HG03521 (cell line): ENCODE measurements at regions not wholly inside any gene's neighbourhood (a gene's known extent, or its start where the extent isn't known, plus 50 kb on each side); places are given as distances from the start of the nearest gene placed in this dataset.

Experiments
- ATAC-seq: cut with Tn5 transposase; IDR thresholded peaks from one replicate; pipeline ENCODE4 v1.9.1; 2021; ENCODE audit warnings: mild to moderate bottlenecking, moderate library complexity; ENCODE audit not compliant: unreplicated experiment

GRCh38 chr6:26149240-26149639 is 62.0 kb downstream of the HFE start:
- no peak for ATAC-seq

DNA sequence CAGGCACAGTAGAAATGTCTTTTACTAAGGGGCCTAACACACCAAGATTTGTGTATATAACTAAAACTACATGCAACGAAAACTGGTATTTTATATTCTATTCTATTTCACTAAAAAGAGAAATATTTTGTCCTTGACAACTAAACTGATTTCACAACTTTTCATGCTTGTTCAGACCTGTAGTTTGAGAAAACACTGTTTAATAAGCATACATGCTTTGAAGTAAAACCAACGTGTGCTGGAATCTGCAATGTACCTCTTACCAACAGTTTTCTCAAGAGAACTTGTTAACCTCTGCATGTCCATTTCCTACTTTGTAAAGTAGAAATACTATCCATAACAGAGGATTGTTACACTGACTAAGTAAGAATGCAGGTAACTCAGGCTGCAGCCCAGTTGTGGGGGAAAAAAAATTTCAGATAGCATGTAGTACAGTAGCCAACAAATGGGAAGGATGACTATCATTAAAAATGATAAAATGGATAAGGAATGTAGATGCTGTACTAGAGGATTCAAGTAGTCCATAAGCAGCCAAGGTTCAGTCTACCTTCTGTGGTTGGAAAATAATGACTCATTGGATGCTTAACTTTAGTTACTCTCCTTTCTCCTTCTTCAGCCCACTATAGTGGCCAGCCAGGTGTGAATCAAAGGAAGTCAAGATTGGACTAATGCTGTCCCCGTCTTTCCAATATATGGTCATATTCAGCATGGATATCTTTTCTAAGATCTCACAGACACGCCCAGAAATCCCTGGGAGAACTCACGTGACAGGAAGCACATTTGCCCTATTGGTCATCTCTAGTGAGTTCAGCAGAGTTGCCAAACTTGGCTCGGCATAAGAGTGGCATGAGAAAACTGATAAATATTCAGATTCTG is 65.2 kb downstream of the HFE start:
- ATAC-seq = no peak

GRCh38 chr6:26155061-26155930 is 68.1 kb downstream of the HFE start:
- ATAC-seq = no peak

- ATAC-seq = peak; percentile 50
Observed at GRCh38 chr6:26156105-26156849, 69.0 kb downstream of the HFE start.

- ATAC-seq = peak; percentile 2
Observed at GRCh38 chr6:26156850-26157250, 69.6 kb downstream of the HFE start.

- peak; percentile 59 for ATAC-seq
Observed at GRCh38 chr6:26157251-26158075, 70.2 kb downstream of the HFE start.

DNA sequence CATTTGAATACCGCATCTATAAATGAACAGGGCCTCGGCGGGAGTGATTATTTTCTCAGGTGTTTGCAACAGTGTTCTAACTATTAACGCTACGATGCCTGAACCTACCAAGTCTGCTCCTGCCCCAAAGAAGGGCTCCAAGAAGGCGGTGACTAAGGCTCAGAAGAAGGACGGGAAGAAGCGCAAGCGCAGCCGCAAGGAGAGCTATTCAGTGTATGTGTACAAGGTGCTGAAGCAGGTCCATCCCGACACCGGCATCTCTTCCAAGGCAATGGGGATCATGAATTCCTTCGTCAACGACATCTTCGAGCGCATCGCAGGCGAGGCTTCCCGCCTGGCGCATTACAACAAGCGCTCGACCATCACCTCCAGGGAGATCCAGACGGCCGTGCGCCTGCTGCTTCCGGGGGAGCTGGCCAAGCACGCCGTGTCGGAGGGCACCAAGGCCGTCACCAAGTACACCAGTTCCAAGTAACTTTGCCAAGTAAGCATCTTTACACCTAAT is 70.9 kb downstream of the HFE start:
- ATAC-seq = no peak

DNA sequence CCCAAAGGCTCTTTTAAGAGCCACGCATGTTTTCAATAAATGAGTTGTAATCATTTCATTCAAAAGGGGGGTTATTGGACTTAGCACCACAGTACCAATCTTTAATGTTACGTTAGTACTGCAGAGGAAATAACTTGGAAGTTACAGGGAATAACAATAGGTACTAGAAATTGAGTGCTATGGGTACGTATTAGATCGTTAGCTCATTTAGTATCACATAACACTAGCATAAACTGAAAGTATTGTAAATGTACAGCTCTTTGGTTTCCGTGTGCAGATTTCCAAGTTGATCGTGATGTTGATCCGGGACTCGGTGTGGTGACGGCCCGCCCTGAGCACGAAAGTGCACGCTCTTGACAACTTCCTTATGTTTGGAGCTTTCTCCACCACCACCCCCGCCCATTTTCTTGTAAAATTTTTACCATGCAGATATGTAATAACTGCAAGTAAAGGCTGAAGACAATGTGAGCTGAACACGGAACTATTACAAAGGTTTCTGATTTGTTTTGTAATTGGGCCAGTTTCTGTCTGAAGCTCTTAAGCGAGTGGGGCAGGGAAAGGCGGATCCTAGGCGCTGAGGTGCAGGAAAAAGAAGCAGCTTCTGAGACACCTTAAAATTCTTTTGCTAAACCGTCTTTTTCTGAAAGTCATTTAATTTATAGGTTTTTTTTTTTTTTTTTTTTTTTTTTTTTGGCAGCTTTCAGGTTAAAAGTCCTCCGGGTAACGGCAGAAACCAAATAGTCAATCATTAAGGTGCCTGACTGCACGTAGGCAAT is 71.5 kb downstream of the HFE start:
- no peak for ATAC-seq

DNA sequence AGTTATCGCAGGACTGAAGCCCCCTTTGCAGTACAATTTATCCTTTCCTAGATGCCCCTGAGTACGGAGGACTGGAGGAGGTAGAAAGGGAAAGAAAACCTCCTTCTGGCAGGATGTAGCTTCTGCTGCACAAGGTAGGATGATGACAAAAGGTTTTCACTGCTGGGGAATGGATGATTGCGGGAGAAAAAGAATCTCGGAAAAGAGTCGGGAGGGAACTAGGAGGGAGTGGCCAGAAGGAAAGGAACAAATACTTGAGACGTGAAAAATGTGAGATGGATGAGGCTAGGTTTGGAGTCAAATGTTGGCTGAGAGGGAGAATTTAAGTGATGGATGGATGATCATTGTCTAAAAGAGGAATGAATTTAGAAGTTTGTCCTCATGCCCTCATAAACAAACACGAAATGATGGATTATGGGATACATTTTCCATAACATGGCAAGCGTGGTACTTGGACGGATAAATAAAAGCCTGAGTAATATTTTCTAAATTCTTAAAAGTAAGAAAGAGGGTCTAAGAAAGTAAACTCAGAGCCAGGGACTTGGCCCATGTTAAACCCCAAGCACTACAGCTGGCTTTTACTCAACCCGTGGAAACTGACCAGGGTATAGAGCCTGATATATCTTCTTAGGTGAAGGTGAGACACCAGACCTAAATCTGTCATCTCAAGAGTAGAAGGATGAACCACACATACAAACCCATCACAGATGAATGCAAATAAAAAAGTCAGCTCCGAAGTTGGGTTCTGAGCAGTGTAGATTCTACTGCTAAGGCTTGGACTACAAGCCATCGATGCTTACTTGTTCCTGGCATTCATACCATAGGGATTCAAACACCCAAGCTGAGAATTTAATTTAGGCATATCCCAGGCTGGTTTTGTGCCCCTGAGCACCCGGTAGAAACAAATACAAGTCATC is 72.4 kb downstream of the HFE start:
- no peak for ATAC-seq

- ATAC-seq = no peak
Observed at GRCh38 chr6:26161322-26161721, 74.1 kb downstream of the HFE start.

- ATAC-seq = no peak
Observed at GRCh38 chr6:26162399-26162798, 75.2 kb downstream of the HFE start.

DNA sequence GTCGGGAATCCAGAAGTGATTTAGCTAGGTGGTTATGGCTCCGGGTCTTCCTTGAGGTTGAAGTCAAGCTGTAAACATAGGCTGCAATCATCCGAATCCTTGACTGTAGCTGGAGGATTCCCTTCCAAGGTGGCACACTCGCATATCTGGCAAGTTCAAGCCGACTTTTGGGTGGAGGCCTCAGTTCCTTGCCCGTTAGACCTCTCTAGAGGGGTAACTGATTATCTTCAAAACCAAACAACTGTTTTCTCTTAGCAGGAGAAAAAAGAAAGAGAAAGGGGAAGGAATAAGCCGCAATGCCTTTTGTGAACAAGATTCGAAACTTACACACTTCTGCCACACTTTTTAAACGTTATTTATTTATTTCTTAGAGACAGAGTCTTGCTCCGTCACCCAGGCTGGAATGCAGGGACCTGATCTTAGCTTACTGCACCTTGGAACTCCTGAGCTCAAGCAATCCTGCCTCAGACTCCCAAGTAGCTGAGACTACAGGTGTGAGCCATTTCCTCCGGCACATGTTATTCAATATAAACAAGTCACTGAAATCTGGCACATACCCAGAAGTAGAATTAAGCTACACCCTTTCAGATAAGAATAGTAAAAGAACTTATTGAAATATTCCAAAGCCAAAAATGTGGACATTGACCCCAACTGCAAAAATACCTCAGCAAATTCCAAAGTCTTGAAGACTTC is 76.3 kb downstream of the HFE start:
- no peak for ATAC-seq

- ATAC-seq = no peak
Observed at GRCh38 chr6:26164120-26164505, 76.9 kb downstream of the HFE start.

GRCh38 chr6:26165261-26165790 is 78.1 kb downstream of the HFE start:
- no peak for ATAC-seq

GRCh38 chr6:26170181-26170580 is 83.0 kb downstream of the HFE start:
- no peak for ATAC-seq

- ATAC-seq = peak; percentile 3
Observed at GRCh38 chr6:26170951-26171841, 84.0 kb downstream of the HFE start.

- peak; percentile 24 for ATAC-seq
Observed at GRCh38 chr6:26172608-26172968, 85.4 kb downstream of the HFE start.
